ENCODE measurements at regions not wholly inside any gene's neighbourhood (a gene's known extent, or its start where the extent isn't known, plus 50 kb on each side); places are given as distances from the start of the nearest gene placed in this dataset.

- no peak for TF ChIP-seq CTCF (IDR thresholded peaks at IDR 0.05; ENCODE audit: extremely low read depth, missing control alignments)
- no peak for DNase-seq (ENCODE audit: low spot score)
Measured at GRCh38 chr4:3364634-3365314, 72.0 kb downstream of the RGS12 start.

GRCh38 chr4:3365326-3365725 is 72.5 kb downstream of the RGS12 start:
- TF ChIP-seq CTCF (IDR thresholded peaks at IDR 0.05; ENCODE audit: extremely low read depth, missing control alignments) = no peak
- no peak for DNase-seq (ENCODE audit: low spot score)

- no peak for TF ChIP-seq CTCF (IDR thresholded peaks at IDR 0.05; ENCODE audit: extremely low read depth, missing control alignments)
- DNase-seq (ENCODE audit: low spot score) = no peak
Measured at GRCh38 chr4:3365871-3366842, 73.3 kb downstream of the RGS12 start.

- TF ChIP-seq CTCF (IDR thresholded peaks at IDR 0.05; ENCODE audit: extremely low read depth, missing control alignments) = no peak
- DNase-seq (ENCODE audit: low spot score) = no peak
Measured at GRCh38 chr4:3366893-3367775, 74.3 kb downstream of the RGS12 start.

GRCh38 chr4:3367866-3368265 is 73.9 kb upstream of the HGFAC start:
- TF ChIP-seq CTCF (IDR thresholded peaks at IDR 0.05; ENCODE audit: extremely low read depth, missing control alignments) = no peak
- no peak for DNase-seq (ENCODE audit: low spot score)

GRCh38 chr4:3368334-3368733 is 73.4 kb upstream of the HGFAC start:
- no peak for DNase-seq (ENCODE audit: low spot score)

More at GRCh38 chr4:3368334-3368733, 73.4 kb upstream of the HGFAC start:
- TF ChIP-seq CTCF (IDR thresholded peaks at IDR 0.05; ENCODE audit: extremely low read depth, missing control alignments) = no peak
